ENCODE measurements at regions not wholly inside any gene's neighbourhood (a gene's known extent, or its start where the extent isn't known, plus 50 kb on each side); places are given as distances from the start of the nearest gene placed in this dataset.

- DNase-seq (ENCODE audit: low read depth, low spot score), result no peak
- no peak for TF ChIP-seq CTCF (IDR thresholded peaks at IDR 0.05)
- no peak for TF ChIP-seq REST (IDR thresholded peaks at IDR 0.05; ENCODE audit: insufficient read depth in 1 of 2, low read depth in 2 of 2, low read length in 1 of 2)
- no peak for TF ChIP-seq SIN3A (IDR thresholded peaks at IDR 0.05; ENCODE audit: borderline replicate concordance, insufficient read depth, low read depth, low read length)
- no peak for TF ChIP-seq POLR2AphosphoS5 (IDR thresholded peaks at IDR 0.05; ENCODE audit: low read depth, low read length)
- no peak for TF ChIP-seq TCF7L2 (IDR thresholded peaks at IDR 0.05; ENCODE audit: low read depth, low read length)
- no peak overlapping the region for H3K27ac ChIP-seq (ENCODE audit: low read length)
- no TSS peak for BruUV-seq (replicated peaks)
- CTCF ChIA-PET, result no interaction called here
- intact Hi-C loops (cut with micrococcal nuclease; ENCODE audit: unreplicated experiment) (no loop called here), in situ Hi-C loops (cut with HindIII; ENCODE audit: low pct_unique_long_range_greater_than_20kb, low sequenced_read_pairs) (no loop called here)
- H3K9me3 ChIP-seq (ENCODE audit: control insufficient read depth, insufficient read depth, low read depth, low read length), result no peaks in the 10 kb centered on the region
- POLR2A ChIA-PET, result no interaction called here
- H3K4me3 ChIP-seq (ENCODE audit: low read depth in 2 of 2, low read length in 2 of 2), result no peak overlapping the region
- H3K27me3 ChIP-seq (ENCODE audit: control insufficient read depth, insufficient read depth, low read length), result no peaks in the 10 kb centered on the region
- no peaks in the 10 kb centered on the region for H3K4me1 ChIP-seq (ENCODE audit: control insufficient read depth, insufficient read depth, low read length)
- no peaks in the 10 kb centered on the region for H3K36me3 ChIP-seq (ENCODE audit: control insufficient read depth, insufficient read depth, low read length)
- no peak for ATAC-seq
These were observed 61.2 kb downstream of the FAT3 start for GRCh38 chr11:92285776-92286175.

GRCh38 chr11:92286709-92287108, 62.1 kb downstream of the FAT3 start:
- in situ Hi-C loops (cut with HindIII; ENCODE audit: low pct_unique_long_range_greater_than_20kb, low sequenced_read_pairs) (no loop called here), intact Hi-C loops (cut with micrococcal nuclease; ENCODE audit: unreplicated experiment) (no loop called here)
- no TSS peak for BruUV-seq (replicated peaks)
- Histone ChIP-seq H3K27me3 (ENCODE audit: control insufficient read depth, insufficient read depth, low read length) (no peaks in the 10 kb centered on the region), H3K36me3 (ENCODE audit: control insufficient read depth, insufficient read depth, low read length) (no peaks in the 10 kb centered on the region), H3K4me3 (ENCODE audit: low read depth in 2 of 2, low read length in 2 of 2) (no peak overlapping the region), H3K27ac (ENCODE audit: low read length) (no peak overlapping the region), H3K4me1 (ENCODE audit: control insufficient read depth, insufficient read depth, low read length) (no peaks in the 10 kb centered on the region), H3K9me3 (ENCODE audit: control insufficient read depth, insufficient read depth, low read depth, low read length) (no peaks in the 10 kb centered on the region)
- DNase-seq (ENCODE audit: low read depth, low spot score) (no peak), ATAC-seq (no peak)
- no peak for TF ChIP-seq REST (IDR thresholded peaks at IDR 0.05; ENCODE audit: insufficient read depth in 1 of 2, low read depth in 2 of 2, low read length in 1 of 2)
- no peak for TF ChIP-seq TCF7L2 (IDR thresholded peaks at IDR 0.05; ENCODE audit: low read depth, low read length)
- TF ChIP-seq CTCF (IDR thresholded peaks at IDR 0.05), result no peak
- TF ChIP-seq SIN3A (IDR thresholded peaks at IDR 0.05; ENCODE audit: borderline replicate concordance, insufficient read depth, low read depth, low read length), result no peak
- no peak for TF ChIP-seq POLR2AphosphoS5 (IDR thresholded peaks at IDR 0.05; ENCODE audit: low read depth, low read length)
- ChIA-PET POLR2A (interaction anchor here (1.0 kb wide), 1 partner anchor 9 kb away, joined by 3 read pairs; no protein-coding TSS in a partner anchor), CTCF (interaction anchor here (0.6 kb wide), 1 partner anchor 414 kb away, joined by 6 read pairs; no protein-coding TSS in a partner anchor)

Measured in Panc1 (cell line).